WTC11 (cell line): ENCODE measurements at regions not wholly inside any gene's neighbourhood (a gene's known extent, or its start where the extent isn't known, plus 50 kb on each side); places are given as distances from the start of the nearest gene placed in this dataset.

Experiments used
- ESRRA ChIP-seq: sonication (generic); formaldehyde crosslinking; IDR thresholded peaks from 2 replicates; pipeline ENCODE4 v1.8.1; 2022; ENCODE audit warnings: mild to moderate bottlenecking, missing genetic modification reagents, borderline replicate concordance
- ZNF219 ChIP-seq: sonication (generic); formaldehyde crosslinking; IDR thresholded peaks from 2 replicates; pipeline ENCODE4 v1.8.0; 2023; ENCODE audit warnings: missing genetic modification reagents, mild to moderate bottlenecking, borderline replicate concordance
- ZNF232 ChIP-seq: sonication (generic); formaldehyde crosslinking; IDR thresholded peaks from 2 replicates; pipeline ENCODE4 v1.8.0; 2022; ENCODE audit warnings: mild to moderate bottlenecking, missing genetic modification reagents
- ZNF263 ChIP-seq: sonication (generic); formaldehyde crosslinking; IDR thresholded peaks from 2 replicates; pipeline ENCODE4 v1.8.1; 2022; ENCODE audit warnings: low read depth, mild to moderate bottlenecking, moderate library complexity, missing genetic modification reagents
- ZNF425 ChIP-seq: fragments of 250-450 bp; sonication (Bioruptor Pico); conservative IDR thresholded peaks from 2 replicates; pipeline ENCODE4 v1.9.0; 2021; ENCODE audit warnings: mild to moderate bottlenecking
- TF ChIP-seq, protein P1 (sequence below): fragments of 200-600 bp; IDR thresholded peaks from 2 replicates; pipeline ENCODE4 v1.8.0; 2022; ENCODE audit warnings: antibody characterized with exemption
- TF ChIP-seq, protein P2 (sequence below): sonication (generic); formaldehyde crosslinking; IDR thresholded peaks from 2 replicates; pipeline ENCODE4 v1.8.1; 2023; ENCODE audit warnings: mild to moderate bottlenecking, missing genetic modification reagents, moderate library complexity
- TF ChIP-seq, protein P3 (sequence below): sonication (generic); formaldehyde crosslinking; IDR thresholded peaks from 2 replicates; pipeline ENCODE4 v1.8.0; 2023; ENCODE audit warnings: missing genetic modification reagents, mild to moderate bottlenecking, borderline replicate concordance
- TF ChIP-seq, protein P4 (sequence below): sonication (generic); formaldehyde crosslinking; IDR thresholded peaks from 2 replicates; pipeline ENCODE4 v1.8.0; 2022; ENCODE audit warnings: mild to moderate bottlenecking, missing genetic modification reagents

- TF ChIP-seq ZNF219 (CRISPR knock-in tag) (no peak), ESRRA (CRISPR knock-in tag) (no peak), ZNF263 (no peak), ZNF232 (CRISPR knock-in tag) (no peak), ZNF425 (CRISPR knock-in tag) (no peak)
- TF ChIP-seq, protein P1, sequence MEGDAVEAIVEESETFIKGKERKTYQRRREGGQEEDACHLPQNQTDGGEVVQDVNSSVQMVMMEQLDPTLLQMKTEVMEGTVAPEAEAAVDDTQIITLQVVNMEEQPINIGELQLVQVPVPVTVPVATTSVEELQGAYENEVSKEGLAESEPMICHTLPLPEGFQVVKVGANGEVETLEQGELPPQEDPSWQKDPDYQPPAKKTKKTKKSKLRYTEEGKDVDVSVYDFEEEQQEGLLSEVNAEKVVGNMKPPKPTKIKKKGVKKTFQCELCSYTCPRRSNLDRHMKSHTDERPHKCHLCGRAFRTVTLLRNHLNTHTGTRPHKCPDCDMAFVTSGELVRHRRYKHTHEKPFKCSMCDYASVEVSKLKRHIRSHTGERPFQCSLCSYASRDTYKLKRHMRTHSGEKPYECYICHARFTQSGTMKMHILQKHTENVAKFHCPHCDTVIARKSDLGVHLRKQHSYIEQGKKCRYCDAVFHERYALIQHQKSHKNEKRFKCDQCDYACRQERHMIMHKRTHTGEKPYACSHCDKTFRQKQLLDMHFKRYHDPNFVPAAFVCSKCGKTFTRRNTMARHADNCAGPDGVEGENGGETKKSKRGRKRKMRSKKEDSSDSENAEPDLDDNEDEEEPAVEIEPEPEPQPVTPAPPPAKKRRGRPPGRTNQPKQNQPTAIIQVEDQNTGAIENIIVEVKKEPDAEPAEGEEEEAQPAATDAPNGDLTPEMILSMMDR: no peak
- TF ChIP-seq, protein P2, sequence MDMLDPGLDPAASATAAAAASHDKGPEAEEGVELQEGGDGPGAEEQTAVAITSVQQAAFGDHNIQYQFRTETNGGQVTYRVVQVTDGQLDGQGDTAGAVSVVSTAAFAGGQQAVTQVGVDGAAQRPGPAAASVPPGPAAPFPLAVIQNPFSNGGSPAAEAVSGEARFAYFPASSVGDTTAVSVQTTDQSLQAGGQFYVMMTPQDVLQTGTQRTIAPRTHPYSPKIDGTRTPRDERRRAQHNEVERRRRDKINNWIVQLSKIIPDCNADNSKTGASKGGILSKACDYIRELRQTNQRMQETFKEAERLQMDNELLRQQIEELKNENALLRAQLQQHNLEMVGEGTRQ (CRISPR knock-in tag): no peak
- TF ChIP-seq, protein P3, sequence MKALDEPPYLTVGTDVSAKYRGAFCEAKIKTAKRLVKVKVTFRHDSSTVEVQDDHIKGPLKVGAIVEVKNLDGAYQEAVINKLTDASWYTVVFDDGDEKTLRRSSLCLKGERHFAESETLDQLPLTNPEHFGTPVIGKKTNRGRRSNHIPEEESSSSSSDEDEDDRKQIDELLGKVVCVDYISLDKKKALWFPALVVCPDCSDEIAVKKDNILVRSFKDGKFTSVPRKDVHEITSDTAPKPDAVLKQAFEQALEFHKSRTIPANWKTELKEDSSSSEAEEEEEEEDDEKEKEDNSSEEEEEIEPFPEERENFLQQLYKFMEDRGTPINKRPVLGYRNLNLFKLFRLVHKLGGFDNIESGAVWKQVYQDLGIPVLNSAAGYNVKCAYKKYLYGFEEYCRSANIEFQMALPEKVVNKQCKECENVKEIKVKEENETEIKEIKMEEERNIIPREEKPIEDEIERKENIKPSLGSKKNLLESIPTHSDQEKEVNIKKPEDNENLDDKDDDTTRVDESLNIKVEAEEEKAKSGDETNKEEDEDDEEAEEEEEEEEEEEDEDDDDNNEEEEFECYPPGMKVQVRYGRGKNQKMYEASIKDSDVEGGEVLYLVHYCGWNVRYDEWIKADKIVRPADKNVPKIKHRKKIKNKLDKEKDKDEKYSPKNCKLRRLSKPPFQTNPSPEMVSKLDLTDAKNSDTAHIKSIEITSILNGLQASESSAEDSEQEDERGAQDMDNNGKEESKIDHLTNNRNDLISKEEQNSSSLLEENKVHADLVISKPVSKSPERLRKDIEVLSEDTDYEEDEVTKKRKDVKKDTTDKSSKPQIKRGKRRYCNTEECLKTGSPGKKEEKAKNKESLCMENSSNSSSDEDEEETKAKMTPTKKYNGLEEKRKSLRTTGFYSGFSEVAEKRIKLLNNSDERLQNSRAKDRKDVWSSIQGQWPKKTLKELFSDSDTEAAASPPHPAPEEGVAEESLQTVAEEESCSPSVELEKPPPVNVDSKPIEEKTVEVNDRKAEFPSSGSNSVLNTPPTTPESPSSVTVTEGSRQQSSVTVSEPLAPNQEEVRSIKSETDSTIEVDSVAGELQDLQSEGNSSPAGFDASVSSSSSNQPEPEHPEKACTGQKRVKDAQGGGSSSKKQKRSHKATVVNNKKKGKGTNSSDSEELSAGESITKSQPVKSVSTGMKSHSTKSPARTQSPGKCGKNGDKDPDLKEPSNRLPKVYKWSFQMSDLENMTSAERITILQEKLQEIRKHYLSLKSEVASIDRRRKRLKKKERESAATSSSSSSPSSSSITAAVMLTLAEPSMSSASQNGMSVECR: no peak
- TF ChIP-seq, protein P4, sequence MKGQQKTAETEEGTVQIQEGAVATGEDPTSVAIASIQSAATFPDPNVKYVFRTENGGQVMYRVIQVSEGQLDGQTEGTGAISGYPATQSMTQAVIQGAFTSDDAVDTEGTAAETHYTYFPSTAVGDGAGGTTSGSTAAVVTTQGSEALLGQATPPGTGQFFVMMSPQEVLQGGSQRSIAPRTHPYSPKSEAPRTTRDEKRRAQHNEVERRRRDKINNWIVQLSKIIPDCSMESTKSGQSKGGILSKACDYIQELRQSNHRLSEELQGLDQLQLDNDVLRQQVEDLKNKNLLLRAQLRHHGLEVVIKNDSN (CRISPR knock-in tag): no peak
These were observed 72.6 kb downstream of the CYP26A1 start for GRCh38 chr10:93146336-93146735.
